GM19324 (cell line): ENCODE measurements at regions not wholly inside any gene's neighbourhood (a gene's known extent, or its start where the extent isn't known, plus 50 kb on each side); places are given as distances from the start of the nearest gene placed in this dataset.
"Not testable (repeated sequence)": the region's sequence is repeated elsewhere in the genome, so short reads cannot be mapped to it uniquely, and the experiment has no call there.

Experiments
- ATAC-seq: cut with Tn5 transposase; IDR thresholded peaks from one replicate; pipeline ENCODE4 v1.9.1; 2021; ENCODE audit warnings: mild to moderate bottlenecking, moderate library complexity; ENCODE audit not compliant: unreplicated experiment, low FRiP score

GRCh38 chr16:61214780-61215179 is 821.5 kb downstream of the CDH8 start:
- ATAC-seq: no peak

- no peak for ATAC-seq
Measured at GRCh38 chr16:61210076-61210475, 826.2 kb downstream of the CDH8 start.

GRCh38 chr16:61195006-61195405 is 841.2 kb downstream of the CDH8 start:
- ATAC-seq: no peak

- no peak for ATAC-seq
Measured at GRCh38 chr16:61194573-61194972, 841.7 kb downstream of the CDH8 start.

- ATAC-seq: no peak
Measured at GRCh38 chr16:61182391-61182790, 853.8 kb downstream of the CDH8 start.

- no peak for ATAC-seq
Measured at GRCh38 chr16:61181982-61182381, 854.3 kb downstream of the CDH8 start.

- no peak for ATAC-seq
Measured at GRCh38 chr16:61179561-61179960, 856.7 kb downstream of the CDH8 start.

- no peak for ATAC-seq
Measured at GRCh38 chr16:61165797-61166196, 870.4 kb downstream of the CDH8 start.

GRCh38 chr16:61150351-61150750 is 885.9 kb downstream of the CDH8 start:
- no peak for ATAC-seq

GRCh38 chr16:61149709-61150108 is 886.5 kb downstream of the CDH8 start:
- ATAC-seq: no peak

GRCh38 chr16:61148930-61149329 is 887.3 kb downstream of the CDH8 start:
- no peak for ATAC-seq

GRCh38 chr16:61146429-61146828 is 889.8 kb downstream of the CDH8 start:
- ATAC-seq: no peak

- no peak for ATAC-seq
Measured at GRCh38 chr16:61131447-61131846, 904.8 kb downstream of the CDH8 start.

GRCh38 chr16:61128545-61129323 is 907.5 kb downstream of the CDH8 start:
- ATAC-seq: no peak

GRCh38 chr16:61105544-61105943 is 930.7 kb downstream of the CDH8 start:
- no peak for ATAC-seq

- no peak for ATAC-seq
Measured at GRCh38 chr16:61098505-61098904, 937.7 kb downstream of the CDH8 start.

GRCh38 chr16:61091300-61091699 is 944.9 kb downstream of the CDH8 start:
- not testable (repeated sequence) for ATAC-seq

- no peak for ATAC-seq
Measured at GRCh38 chr16:61083711-61084110, 952.5 kb downstream of the CDH8 start.

GRCh38 chr16:61074324-61074723 is 961.9 kb downstream of the CDH8 start:
- ATAC-seq: no peak

GRCh38 chr16:61057635-61058034 is 978.6 kb downstream of the CDH8 start:
- no peak for ATAC-seq

GRCh38 chr16:61050547-61050946 is 985.7 kb downstream of the CDH8 start:
- no peak for ATAC-seq

GRCh38 chr16:61045931-61046330 is 990.3 kb downstream of the CDH8 start:
- ATAC-seq: no peak

- no peak for ATAC-seq
Measured at GRCh38 chr16:61042737-61043136, 993.5 kb downstream of the CDH8 start.
